ENCODE measurements at regions not wholly inside any gene's neighbourhood (a gene's known extent, or its start where the extent isn't known, plus 50 kb on each side); places are given as distances from the start of the nearest gene placed in this dataset.
"Not testable (repeated sequence)": the region's sequence is repeated elsewhere in the genome, so short reads cannot be mapped to it uniquely, and the experiment has no call there.

- no peak for DNase-seq (ENCODE audit: extremely low read depth in 1 of 2, low read depth in 1 of 2)
Observed at GRCh38 chr1:239960366-239960765, 131.3 kb upstream of the FMN2 start.

GRCh38 chr1:239963856-239964255 is 127.8 kb upstream of the FMN2 start:
- DNase-seq (ENCODE audit: extremely low read depth in 1 of 2, low read depth in 1 of 2) = no peak

DNA sequence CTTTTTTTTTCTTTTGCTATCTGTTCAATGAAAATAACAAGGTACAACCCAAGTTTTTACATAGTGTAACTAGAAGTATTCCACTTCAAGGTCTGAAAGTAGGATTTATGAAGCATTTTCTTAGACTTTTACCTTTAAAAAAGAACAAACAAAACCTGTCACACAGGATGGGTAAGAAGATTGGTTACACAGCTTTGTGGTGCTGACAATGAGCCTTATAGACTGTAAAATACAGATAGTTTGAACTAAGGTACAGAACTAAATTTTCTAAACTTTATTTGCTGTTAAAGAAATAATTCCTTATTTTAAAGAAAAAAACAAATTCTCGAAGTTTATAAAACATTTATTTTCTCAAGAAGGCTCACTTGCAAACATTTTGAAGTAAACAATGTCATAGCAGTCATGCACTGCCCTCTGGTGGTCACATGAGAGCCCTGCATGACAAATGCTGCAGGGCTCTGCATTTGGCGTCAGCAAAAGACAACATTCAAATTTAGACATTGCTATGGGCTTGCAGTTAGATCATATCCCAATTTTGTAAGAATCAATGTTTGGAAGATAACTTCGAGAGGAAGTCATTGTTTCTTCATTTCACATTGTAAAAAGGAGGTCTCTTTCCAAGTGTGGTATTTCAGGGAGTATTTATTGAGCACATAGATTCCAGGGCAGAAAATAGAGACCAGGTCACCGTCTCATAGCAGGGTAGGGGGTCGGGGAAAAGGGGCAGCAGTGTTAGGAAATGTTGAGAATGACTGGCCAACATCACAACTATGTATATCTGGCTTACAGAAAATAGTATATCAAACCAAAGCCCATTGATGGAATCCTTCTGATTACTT is 115.3 kb upstream of the FMN2 start:
- peak in 1 of 2 donors; percentile 13 for DNase-seq (ENCODE audit: extremely low read depth in 1 of 2, low read depth in 1 of 2)

- DNase-seq (ENCODE audit: extremely low read depth in 1 of 2, low read depth in 1 of 2) = no peak
Observed at GRCh38 chr1:239977416-239977815, 114.3 kb upstream of the FMN2 start.

- DNase-seq (ENCODE audit: extremely low read depth in 1 of 2, low read depth in 1 of 2) = no peak
Observed at GRCh38 chr1:239979456-239979855, 112.2 kb upstream of the FMN2 start.

DNA sequence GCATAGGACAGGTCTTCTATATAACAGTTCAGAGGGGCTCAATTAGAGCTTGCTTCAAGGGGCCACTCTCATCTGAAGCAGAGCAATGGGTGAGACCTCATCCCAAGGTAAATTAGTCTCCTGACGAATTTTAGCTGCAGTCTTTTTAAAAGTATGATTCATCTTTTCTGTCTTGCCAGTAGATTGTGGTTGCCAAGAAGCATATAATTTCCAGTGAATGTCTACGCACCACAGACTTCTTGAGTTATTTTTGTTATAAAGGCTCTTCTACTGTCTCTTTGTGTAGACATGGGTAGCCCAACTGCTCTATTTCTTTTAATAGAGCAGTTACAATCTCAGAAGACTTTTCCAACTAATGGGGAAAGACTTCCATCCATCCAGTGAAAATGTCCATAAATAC is 108.9 kb upstream of the FMN2 start:
- DNase-seq (ENCODE audit: extremely low read depth in 1 of 2, low read depth in 1 of 2) = no peak

DNA sequence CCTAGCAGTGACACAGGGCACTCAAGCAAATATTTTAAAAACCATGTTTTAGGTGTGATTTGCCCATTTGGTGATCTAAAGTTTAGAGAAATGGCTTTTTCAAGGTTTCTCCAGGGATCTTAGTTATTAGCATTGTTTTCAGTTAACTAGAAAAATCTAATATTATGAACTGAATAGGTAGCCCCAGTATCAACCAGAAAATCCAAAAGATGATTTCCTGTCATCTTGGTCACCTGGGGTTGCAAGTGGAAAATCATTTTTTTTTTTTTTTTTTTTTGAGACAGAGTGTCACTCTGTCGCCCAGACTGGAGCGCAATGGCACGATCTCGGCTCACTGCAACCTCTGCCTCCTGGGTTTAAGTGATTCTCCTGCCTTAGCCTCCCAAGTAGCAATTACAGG is 106.6 kb upstream of the FMN2 start:
- no peak for DNase-seq (ENCODE audit: extremely low read depth in 1 of 2, low read depth in 1 of 2)

DNA sequence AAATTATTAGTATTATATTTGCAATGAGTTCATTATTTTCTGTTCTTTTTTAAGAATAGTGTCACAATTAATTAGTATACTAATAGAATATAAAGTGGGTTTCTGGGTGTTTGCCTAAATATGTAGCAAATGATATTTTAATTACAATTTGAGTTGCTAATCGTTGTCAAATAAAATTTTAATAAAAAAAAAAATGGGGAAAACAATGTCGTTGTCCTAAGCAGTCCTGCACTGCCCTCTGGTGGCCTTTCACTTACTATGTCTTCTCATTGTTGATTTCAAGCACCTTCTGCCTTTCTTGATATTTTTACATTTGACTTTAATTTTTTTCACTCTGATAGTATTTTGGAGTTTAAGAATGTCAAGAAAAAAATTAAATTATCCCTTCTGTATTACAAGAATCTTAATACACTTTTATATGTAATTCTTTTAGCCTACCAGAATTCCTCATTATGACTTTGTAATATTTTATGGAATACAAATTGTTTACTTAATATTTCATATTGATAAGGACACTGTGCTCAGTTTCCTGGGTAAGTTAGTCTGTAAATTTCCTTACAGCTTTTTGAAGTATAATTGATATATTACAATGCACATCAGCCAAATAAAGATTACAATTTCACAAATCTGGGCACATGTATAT is 104.5 kb upstream of the FMN2 start:
- DNase-seq (ENCODE audit: extremely low read depth in 1 of 2, low read depth in 1 of 2) = no peak

GRCh38 chr1:239989990-239990389 is 101.7 kb upstream of the FMN2 start:
- no peak for DNase-seq (ENCODE audit: extremely low read depth in 1 of 2, low read depth in 1 of 2)

DNA sequence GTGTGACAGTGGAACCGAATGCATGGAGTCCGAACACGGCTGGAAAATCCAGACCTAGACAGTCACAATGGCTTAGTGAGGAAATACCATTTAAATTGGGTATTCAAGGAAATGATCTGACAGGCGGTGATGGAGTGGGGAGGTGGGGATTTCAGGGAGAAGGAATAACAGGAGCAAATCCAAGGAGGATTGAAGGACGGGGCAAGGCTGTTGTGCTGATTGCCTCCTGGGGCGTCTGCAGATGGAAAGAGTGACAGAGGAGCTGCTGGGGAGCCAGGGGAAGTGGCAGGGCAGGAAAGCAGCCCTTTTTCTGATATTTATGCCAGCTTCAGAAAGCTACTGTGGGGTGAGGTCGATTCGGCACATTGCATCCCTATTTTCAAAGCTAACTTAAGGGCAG is 99.1 kb upstream of the FMN2 start:
- not testable (repeated sequence) for DNase-seq (ENCODE audit: extremely low read depth in 1 of 2, low read depth in 1 of 2)

DNA sequence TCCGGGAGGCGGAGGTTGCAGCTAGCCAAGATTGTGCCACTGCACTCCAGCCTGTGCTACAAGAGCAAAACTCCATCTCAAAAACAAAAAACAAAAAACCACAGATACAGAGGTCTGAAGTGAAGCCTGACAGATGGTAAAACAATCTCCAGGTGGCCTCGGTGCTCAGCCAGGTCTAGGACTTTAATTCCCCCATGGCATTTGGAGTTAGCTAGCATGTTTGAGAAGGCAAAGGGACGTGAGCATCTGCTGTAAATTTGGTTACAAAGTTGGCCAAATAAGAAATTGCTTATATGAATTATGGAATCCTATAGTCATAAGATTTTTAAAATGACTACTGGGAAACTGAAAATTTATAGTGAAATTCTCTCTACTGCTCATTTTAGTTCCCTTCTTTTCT is 98.3 kb upstream of the FMN2 start:
- DNase-seq (ENCODE audit: extremely low read depth in 1 of 2, low read depth in 1 of 2) = no peak

GRCh38 chr1:239995281-239995680 is 96.4 kb upstream of the FMN2 start:
- DNase-seq (ENCODE audit: extremely low read depth in 1 of 2, low read depth in 1 of 2) = no peak

- DNase-seq (ENCODE audit: extremely low read depth in 1 of 2, low read depth in 1 of 2) = no peak
Observed at GRCh38 chr1:239997160-239997514, 94.5 kb upstream of the FMN2 start.

DNA sequence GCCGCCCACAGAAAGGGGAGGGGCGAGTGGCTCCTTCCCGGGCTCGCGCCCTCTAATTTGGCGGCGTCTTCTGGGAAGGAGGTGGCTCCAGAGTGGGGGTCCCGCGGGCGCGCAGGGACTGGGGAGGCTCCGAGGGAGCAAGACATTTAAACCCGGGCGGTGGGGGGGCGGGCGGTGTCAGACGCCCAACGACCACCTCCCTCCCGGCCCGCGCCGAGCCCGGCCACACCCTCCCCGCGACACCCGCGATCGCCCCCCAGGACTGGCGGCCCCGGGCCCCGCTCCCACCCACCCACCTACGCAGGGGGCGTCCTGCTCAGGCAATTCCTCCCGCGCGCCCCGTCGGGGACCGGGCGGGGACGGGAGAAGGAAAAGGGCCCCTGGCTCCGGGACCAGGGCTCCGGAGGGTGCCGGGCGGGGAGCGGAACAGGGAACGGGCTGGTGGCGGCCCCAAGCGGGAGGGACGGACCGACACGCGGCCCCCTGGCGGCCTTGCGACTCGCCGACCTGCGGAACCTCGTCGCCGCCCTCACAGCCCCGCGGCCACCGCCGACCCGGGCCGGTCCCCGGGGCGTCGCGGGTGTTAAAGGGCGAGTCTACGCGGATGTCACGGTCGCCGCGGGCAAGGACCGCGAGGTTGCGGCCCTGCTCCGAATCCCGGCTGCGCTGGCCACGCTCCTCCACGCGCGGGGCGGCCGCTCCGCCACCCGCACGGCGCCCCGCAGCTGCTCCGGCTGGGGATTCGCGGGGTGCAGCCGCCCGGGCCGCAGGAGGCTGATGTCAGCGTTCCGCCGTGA is 94.0 kb upstream of the FMN2 start:
- no peak for DNase-seq (ENCODE audit: extremely low read depth in 1 of 2, low read depth in 1 of 2)

- no peak for DNase-seq (ENCODE audit: extremely low read depth in 1 of 2, low read depth in 1 of 2)
Observed at GRCh38 chr1:239998312-239998649, 93.4 kb upstream of the FMN2 start.

DNA sequence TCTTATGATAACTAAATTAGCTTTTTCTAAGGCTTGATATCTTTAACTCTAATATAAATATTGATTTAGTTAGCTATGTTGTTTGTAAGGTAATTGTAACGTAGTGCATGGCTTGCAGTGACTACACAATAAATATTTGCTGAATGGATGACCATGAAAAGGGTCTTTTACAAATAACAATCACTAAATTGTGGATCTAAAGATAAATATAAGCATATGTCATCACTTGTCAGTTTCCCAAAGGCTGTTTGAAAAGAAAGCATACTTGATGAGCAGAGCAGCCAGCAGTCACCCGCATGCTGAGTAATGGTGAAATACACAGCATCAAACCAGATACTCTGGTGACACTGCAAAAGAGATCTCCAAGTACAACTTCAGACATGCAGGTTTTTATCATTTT is 92.5 kb upstream of the FMN2 start:
- no peak for DNase-seq (ENCODE audit: extremely low read depth in 1 of 2, low read depth in 1 of 2)

DNA sequence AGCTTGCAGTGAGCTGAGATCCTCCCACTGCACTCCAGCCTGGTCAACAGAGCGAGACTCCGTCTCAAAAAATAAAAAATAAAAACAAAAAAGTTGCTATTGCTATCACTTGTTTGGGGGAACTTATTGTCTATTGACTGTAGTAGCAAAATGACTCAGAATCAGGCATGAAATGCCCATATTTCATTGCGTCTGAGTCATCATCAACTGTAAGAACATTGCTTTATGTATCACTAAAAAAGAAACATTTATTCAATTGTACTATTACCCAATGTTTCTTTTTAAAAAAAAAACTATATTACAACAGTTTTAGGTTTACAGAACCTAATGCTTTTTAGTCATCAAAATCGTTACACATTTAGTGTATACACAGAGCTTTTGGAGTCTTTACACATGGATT is 91.0 kb upstream of the FMN2 start:
- DNase-seq (ENCODE audit: extremely low read depth in 1 of 2, low read depth in 1 of 2) = no peak

GRCh38 chr1:240001177-240001740 is 90.4 kb upstream of the FMN2 start:
- no peak for DNase-seq (ENCODE audit: extremely low read depth in 1 of 2, low read depth in 1 of 2)

DNA sequence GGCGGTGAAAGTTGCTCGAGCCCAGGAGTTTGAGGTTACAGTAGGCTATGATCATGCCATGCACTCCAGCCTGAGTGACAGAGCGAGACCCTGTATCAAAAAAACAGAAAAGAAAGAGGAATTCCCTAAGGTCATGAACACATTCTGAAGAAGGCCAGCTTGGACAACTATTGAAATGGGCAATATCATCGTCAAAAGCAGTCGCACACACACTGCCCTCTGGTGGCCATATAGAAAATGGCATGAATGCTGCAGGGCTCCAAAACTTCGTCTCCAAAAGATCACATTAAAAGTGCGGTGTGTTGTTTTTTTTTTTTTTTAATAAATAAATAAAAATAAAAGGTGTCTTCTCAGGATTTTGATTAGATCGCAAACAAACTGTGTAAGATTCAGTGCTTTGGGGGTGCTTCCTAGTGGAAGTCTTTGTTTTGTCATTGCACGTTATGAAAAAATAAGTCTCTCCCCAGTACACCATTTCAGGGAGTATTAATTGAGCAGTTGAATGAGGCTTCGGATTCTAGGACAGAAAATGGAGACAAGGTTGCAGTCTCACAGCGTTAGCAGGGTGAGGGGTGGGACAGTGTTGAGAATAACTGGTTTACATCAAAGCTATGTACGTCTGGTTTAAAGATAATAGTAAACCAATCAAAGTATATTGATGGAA is 87.5 kb upstream of the FMN2 start:
- DNase-seq (ENCODE audit: extremely low read depth in 1 of 2, low read depth in 1 of 2) = no peak

DNA sequence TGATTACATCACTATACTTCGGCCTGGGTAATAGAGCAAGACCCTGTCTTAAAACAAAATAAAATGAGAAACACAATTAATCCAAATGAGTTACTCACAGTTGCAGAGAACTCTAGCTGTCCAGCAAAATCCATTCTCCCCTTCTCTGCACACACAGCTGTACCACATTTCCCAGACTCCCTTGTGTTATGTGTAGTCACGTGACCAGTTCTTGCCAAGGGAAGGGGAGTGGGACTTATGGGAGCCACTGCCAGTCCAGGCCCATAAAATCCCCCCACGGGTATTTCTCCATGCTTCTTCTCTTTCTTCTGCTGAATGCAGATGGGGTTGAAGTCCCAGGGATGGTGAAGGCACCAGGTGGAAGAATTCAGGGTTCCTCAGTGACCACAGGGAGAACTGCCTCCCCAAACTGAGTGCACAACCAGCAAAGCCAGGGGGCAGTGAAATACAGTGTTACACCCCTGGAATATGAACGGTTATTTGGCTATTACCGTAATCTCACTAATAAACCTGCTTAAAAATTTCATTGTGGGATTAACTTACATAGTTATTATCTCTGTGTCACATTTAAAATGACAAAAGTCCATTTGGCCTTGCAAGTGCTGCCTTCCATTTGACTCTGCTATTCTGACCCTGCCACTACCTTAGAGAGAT is 85.6 kb upstream of the FMN2 start:
- DNase-seq (ENCODE audit: extremely low read depth in 1 of 2, low read depth in 1 of 2) = no peak

- no peak for DNase-seq (ENCODE audit: extremely low read depth in 1 of 2, low read depth in 1 of 2)
Observed at GRCh38 chr1:240008298-240008697, 83.4 kb upstream of the FMN2 start.

Data from activated CD8-positive, alpha-beta memory T cell treated with anti-CD3 and anti-CD28 coated beads for 1 hour (primary cell).